ENCODE measurements at regions not wholly inside any gene's neighbourhood (a gene's known extent, or its start where the extent isn't known, plus 50 kb on each side); places are given as distances from the start of the nearest gene placed in this dataset.
A peak's percentile ranks its signal among the peaks of the same experiment; 100 is the strongest.

GRCh38 chr4:184548316-184548647, 73.9 kb upstream of the IRF2 start:
- WGBS, 3 donors, result 21 to 41% (median 35%) methylated on average over 5 of the region's 5 CpGs
- H3K27me3 ChIP-seq (ENCODE audit: control insufficient read depth in 3 of 3, insufficient read depth in 3 of 3, low read length in 3 of 3), result no peaks in the 10 kb centered on the region
- FAIRE-seq (no peak), DNase-seq (peak in 1 of 2 donors; percentile 27)
- H3K36me3 ChIP-seq (ENCODE audit: control insufficient read depth in 3 of 3, insufficient read depth in 2 of 3, low read depth in 1 of 3, low read length in 3 of 3), result no peaks in the 10 kb centered on the region
- H3K27ac ChIP-seq (ENCODE audit: low read depth in 1 of 3, low read length in 2 of 3), result peak overlapping the region; percentile 72 to 87 (median 73)
- peaks cover 0 to 30% (median 4%) of the 10 kb centered on the region in 3 donors for H3K4me1 ChIP-seq (ENCODE audit: control insufficient read depth in 3 of 3, insufficient read depth in 2 of 3, low read depth in 1 of 3, low read length in 2 of 3)
- peak overlapping the region in 1 of 3 donors; percentile 62 for H3K4me3 ChIP-seq (ENCODE audit: low read depth in 1 of 3, low read length in 3 of 3)
- no peaks in the 10 kb centered on the region for H3K9me3 ChIP-seq (ENCODE audit: control insufficient read depth in 2 of 2, insufficient read depth in 1 of 2, low read depth in 1 of 2, low read length in 1 of 2)

GRCh38 chr4:184544788-184545409, 70.5 kb upstream of the IRF2 start:
- no peaks in the 10 kb centered on the region for H3K36me3 ChIP-seq (ENCODE audit: control insufficient read depth in 3 of 3, insufficient read depth in 2 of 3, low read depth in 1 of 3, low read length in 3 of 3)
- no peak overlapping the region for H3K4me3 ChIP-seq (ENCODE audit: low read depth in 1 of 3, low read length in 3 of 3)
- H3K9me3 ChIP-seq (ENCODE audit: control insufficient read depth in 2 of 2, insufficient read depth in 1 of 2, low read depth in 1 of 2, low read length in 1 of 2), result no peaks in the 10 kb centered on the region
- DNase-seq (peak in 1 of 2 donors; percentile 38), FAIRE-seq (no peak)
- H3K4me1 ChIP-seq (ENCODE audit: control insufficient read depth in 3 of 3, insufficient read depth in 2 of 3, low read depth in 1 of 3, low read length in 2 of 3), result peaks cover 0 to 40% (median 4%) of the 10 kb centered on the region in 3 donors
- WGBS, 3 donors, result 59 to 65% (median 61%) methylated on average over 4 of the region's 4 CpGs
- no peaks in the 10 kb centered on the region for H3K27me3 ChIP-seq (ENCODE audit: control insufficient read depth in 3 of 3, insufficient read depth in 3 of 3, low read length in 3 of 3)
- H3K27ac ChIP-seq (ENCODE audit: low read depth in 1 of 3, low read length in 2 of 3), result no peak overlapping the region

GRCh38 chr4:184541907-184542306, 67.6 kb upstream of the IRF2 start:
- DNase-seq (peak in 1 of 2 donors; percentile 67), FAIRE-seq (no peak)
- no peak overlapping the region for H3K4me3 ChIP-seq (ENCODE audit: low read depth in 1 of 3, low read length in 3 of 3)
- peaks cover 0 to 21% (median 4%) of the 10 kb centered on the region in 3 donors for H3K4me1 ChIP-seq (ENCODE audit: control insufficient read depth in 3 of 3, insufficient read depth in 2 of 3, low read depth in 1 of 3, low read length in 2 of 3)
- H3K27ac ChIP-seq (ENCODE audit: low read depth in 1 of 3, low read length in 2 of 3), result peak overlapping the region in 1 of 3 donors; percentile 77
- no peaks in the 10 kb centered on the region for H3K36me3 ChIP-seq (ENCODE audit: control insufficient read depth in 3 of 3, insufficient read depth in 2 of 3, low read depth in 1 of 3, low read length in 3 of 3)
- WGBS, 3 donors, result 74 to 82% (median 78%) methylated on average over 5 of the region's 5 CpGs
- no peaks in the 10 kb centered on the region for H3K27me3 ChIP-seq (ENCODE audit: control insufficient read depth in 3 of 3, insufficient read depth in 3 of 3, low read length in 3 of 3)
- H3K9me3 ChIP-seq (ENCODE audit: control insufficient read depth in 2 of 2, insufficient read depth in 1 of 2, low read depth in 1 of 2, low read length in 1 of 2), result no peaks in the 10 kb centered on the region

- Histone ChIP-seq H3K4me3 (ENCODE audit: low read depth in 1 of 3, low read length in 3 of 3) (no peak overlapping the region), H3K36me3 (ENCODE audit: control insufficient read depth in 3 of 3, insufficient read depth in 2 of 3, low read depth in 1 of 3, low read length in 3 of 3) (no peaks in the 10 kb centered on the region), H3K27me3 (ENCODE audit: control insufficient read depth in 3 of 3, insufficient read depth in 3 of 3, low read length in 3 of 3) (no peaks in the 10 kb centered on the region), H3K9me3 (ENCODE audit: control insufficient read depth in 2 of 2, insufficient read depth in 1 of 2, low read depth in 1 of 2, low read length in 1 of 2) (no peaks in the 10 kb centered on the region), H3K4me1 (ENCODE audit: control insufficient read depth in 3 of 3, insufficient read depth in 2 of 3, low read depth in 1 of 3, low read length in 2 of 3) (peaks cover 3 to 21% (median 4%) of the 10 kb centered on the region in 3 donors), H3K27ac (ENCODE audit: low read depth in 1 of 3, low read length in 2 of 3) (no peak overlapping the region)
- WGBS, 3 donors, result 80 to 86% (median 83%) methylated on average over 1 of the region's 1 CpG
- DNase-seq (no peak), FAIRE-seq (no peak)
Observed at GRCh38 chr4:184540307-184540706, 66.0 kb upstream of the IRF2 start.

GRCh38 chr4:184538023-184538599, 63.8 kb upstream of the IRF2 start:
- Histone ChIP-seq H3K36me3 (ENCODE audit: control insufficient read depth in 3 of 3, insufficient read depth in 2 of 3, low read depth in 1 of 3, low read length in 3 of 3) (no peaks in the 10 kb centered on the region), H3K4me3 (ENCODE audit: low read depth in 1 of 3, low read length in 3 of 3) (peak overlapping the region in 2 of 3 donors; percentile 78 to 82), H3K9me3 (ENCODE audit: control insufficient read depth in 2 of 2, insufficient read depth in 1 of 2, low read depth in 1 of 2, low read length in 1 of 2) (no peaks in the 10 kb centered on the region), H3K27ac (ENCODE audit: low read depth in 1 of 3, low read length in 2 of 3) (peak overlapping the region; percentile 96 to 99 (median 98)), H3K27me3 (ENCODE audit: control insufficient read depth in 3 of 3, insufficient read depth in 3 of 3, low read length in 3 of 3) (no peaks in the 10 kb centered on the region), H3K4me1 (ENCODE audit: control insufficient read depth in 3 of 3, insufficient read depth in 2 of 3, low read depth in 1 of 3, low read length in 2 of 3) (peaks cover 2 to 17% (median 3%) of the 10 kb centered on the region in 3 donors)
- DNase-seq (peak; percentile 91 to 93), FAIRE-seq (peak; percentile 49)
- 2 to 4% (median 2%) methylated on average over 18 of the region's 18 CpGs for WGBS, 3 donors

- 0% methylated on average over 29 of the region's 29 CpGs for WGBS, 3 donors
- FAIRE-seq, result no peak
Observed at GRCh38 chr4:184537269-184538022, 63.1 kb upstream of the IRF2 start.

GRCh38 chr4:184536881-184537248, 62.5 kb upstream of the IRF2 start:
- H3K27me3 ChIP-seq (ENCODE audit: control insufficient read depth in 3 of 3, insufficient read depth in 3 of 3, low read length in 3 of 3), result no peaks in the 10 kb centered on the region
- H3K9me3 ChIP-seq (ENCODE audit: control insufficient read depth in 2 of 2, insufficient read depth in 1 of 2, low read depth in 1 of 2, low read length in 1 of 2), result no peaks in the 10 kb centered on the region
- WGBS, 3 donors, result 3 to 9% (median 6%) methylated on average over 5 of the region's 5 CpGs
- peaks cover 2 to 15% (median 3%) of the 10 kb centered on the region in 3 donors for H3K4me1 ChIP-seq (ENCODE audit: control insufficient read depth in 3 of 3, insufficient read depth in 2 of 3, low read depth in 1 of 3, low read length in 2 of 3)
- no peaks in the 10 kb centered on the region for H3K36me3 ChIP-seq (ENCODE audit: control insufficient read depth in 3 of 3, insufficient read depth in 2 of 3, low read depth in 1 of 3, low read length in 3 of 3)
- peak overlapping the region; percentile 63 to 82 (median 78) for H3K4me3 ChIP-seq (ENCODE audit: low read depth in 1 of 3, low read length in 3 of 3)
- DNase-seq (peak in 1 of 2 donors; percentile 64), FAIRE-seq (no peak)
- peak overlapping the region; percentile 96 to 99 (median 98) for H3K27ac ChIP-seq (ENCODE audit: low read depth in 1 of 3, low read length in 2 of 3)

More at GRCh38 chr4:184537269-184538022, 63.1 kb upstream of the IRF2 start:
- H3K27ac ChIP-seq (ENCODE audit: low read depth in 1 of 3, low read length in 2 of 3), result peak overlapping the region; percentile 96 to 99 (median 98)
- H3K9me3 ChIP-seq (ENCODE audit: control insufficient read depth in 2 of 2, insufficient read depth in 1 of 2, low read depth in 1 of 2, low read length in 1 of 2), result no peaks in the 10 kb centered on the region
- DNase-seq, result peak; percentile 95 to 98
- no peaks in the 10 kb centered on the region for H3K27me3 ChIP-seq (ENCODE audit: control insufficient read depth in 3 of 3, insufficient read depth in 3 of 3, low read length in 3 of 3)
- peaks cover 2 to 17% (median 3%) of the 10 kb centered on the region in 3 donors for H3K4me1 ChIP-seq (ENCODE audit: control insufficient read depth in 3 of 3, insufficient read depth in 2 of 3, low read depth in 1 of 3, low read length in 2 of 3)
- H3K4me3 ChIP-seq (ENCODE audit: low read depth in 1 of 3, low read length in 3 of 3), result peak overlapping the region; percentile 63 to 82 (median 78)
- H3K36me3 ChIP-seq (ENCODE audit: control insufficient read depth in 3 of 3, insufficient read depth in 2 of 3, low read depth in 1 of 3, low read length in 3 of 3), result no peaks in the 10 kb centered on the region

GRCh38 chr4:184536065-184536880, 61.9 kb upstream of the IRF2 start:
- 38 to 61% (median 50%) methylated on average over 10 of the region's 10 CpGs for WGBS, 3 donors
- Histone ChIP-seq H3K9me3 (ENCODE audit: control insufficient read depth in 2 of 2, insufficient read depth in 1 of 2, low read depth in 1 of 2, low read length in 1 of 2) (no peaks in the 10 kb centered on the region), H3K27ac (ENCODE audit: low read depth in 1 of 3, low read length in 2 of 3) (peak overlapping the region; percentile 96 to 99 (median 98)), H3K36me3 (ENCODE audit: control insufficient read depth in 3 of 3, insufficient read depth in 2 of 3, low read depth in 1 of 3, low read length in 3 of 3) (no peaks in the 10 kb centered on the region), H3K4me3 (ENCODE audit: low read depth in 1 of 3, low read length in 3 of 3) (peak overlapping the region; percentile 63 to 82 (median 78)), H3K4me1 (ENCODE audit: control insufficient read depth in 3 of 3, insufficient read depth in 2 of 3, low read depth in 1 of 3, low read length in 2 of 3) (peaks cover 2 to 10% (median 3%) of the 10 kb centered on the region in 3 donors), H3K27me3 (ENCODE audit: control insufficient read depth in 3 of 3, insufficient read depth in 3 of 3, low read length in 3 of 3) (no peaks in the 10 kb centered on the region)
- FAIRE-seq (no peak), DNase-seq (no peak)

Data from small intestine (tissue), 7 donors.